GM21529 (cell line): ENCODE measurements at regions not wholly inside any gene's neighbourhood (a gene's known extent, or its start where the extent isn't known, plus 50 kb on each side); places are given as distances from the start of the nearest gene placed in this dataset.
"Not testable (repeated sequence)": the region's sequence is repeated elsewhere in the genome, so short reads cannot be mapped to it uniquely, and the experiment has no call there.

Experiments used
- ATAC-seq: cut with Tn5 transposase; IDR thresholded peaks from one replicate; pipeline ENCODE4 v1.9.1; 2021; ENCODE audit not compliant: unreplicated experiment

GRCh38 chr6:81625216-81625615 lies 127.3 kb downstream of the TENT5A start:
- no peak for ATAC-seq

GRCh38 chr6:81624453-81624852 lies 128.0 kb downstream of the TENT5A start:
- no peak for ATAC-seq

- no peak for ATAC-seq
Measured at GRCh38 chr6:81623106-81623759, 129.2 kb downstream of the TENT5A start.

GRCh38 chr6:81621816-81622395 lies 130.6 kb downstream of the TENT5A start:
- no peak for ATAC-seq

GRCh38 chr6:81614292-81614691 lies 138.2 kb downstream of the TENT5A start:
- ATAC-seq = no peak

- no peak for ATAC-seq
Measured at GRCh38 chr6:81613606-81614005, 138.9 kb downstream of the TENT5A start.

GRCh38 chr6:81612136-81612535 lies 140.3 kb downstream of the TENT5A start:
- ATAC-seq = no peak

GRCh38 chr6:81609736-81610135 lies 142.7 kb downstream of the TENT5A start:
- ATAC-seq = no peak

GRCh38 chr6:81608776-81609175 lies 143.7 kb downstream of the TENT5A start:
- ATAC-seq = no peak

- no peak for ATAC-seq
Measured at GRCh38 chr6:81606965-81607381, 145.5 kb downstream of the TENT5A start.

GRCh38 chr6:81605526-81605925 lies 147.0 kb downstream of the TENT5A start:
- ATAC-seq = no peak

GRCh38 chr6:81601918-81602317 lies 150.6 kb downstream of the TENT5A start:
- ATAC-seq = no peak

- ATAC-seq = not testable (repeated sequence)
Measured at GRCh38 chr6:81600488-81600887, 152.0 kb downstream of the TENT5A start.

- ATAC-seq = no peak
Measured at GRCh38 chr6:81594501-81594900, 158.0 kb downstream of the TENT5A start.

GRCh38 chr6:81590314-81590691 lies 162.2 kb downstream of the TENT5A start:
- no peak for ATAC-seq

GRCh38 chr6:81589465-81590313 lies 162.8 kb downstream of the TENT5A start:
- no peak for ATAC-seq

GRCh38 chr6:81585686-81586085 lies 166.8 kb downstream of the TENT5A start:
- ATAC-seq = not testable (repeated sequence)

- not testable (repeated sequence) for ATAC-seq
Measured at GRCh38 chr6:81584156-81584555, 168.3 kb downstream of the TENT5A start.

- no peak for ATAC-seq
Measured at GRCh38 chr6:81575442-81575841, 177.0 kb downstream of the TENT5A start.

GRCh38 chr6:81572020-81572419 lies 180.5 kb downstream of the TENT5A start:
- ATAC-seq = no peak

GRCh38 chr6:81570681-81571080 lies 181.8 kb downstream of the TENT5A start:
- no peak for ATAC-seq

GRCh38 chr6:81568973-81569372 lies 183.5 kb downstream of the TENT5A start:
- no peak for ATAC-seq
